Loucy (cell line): ENCODE measurements at regions not wholly inside any gene's neighbourhood (a gene's known extent, or its start where the extent isn't known, plus 50 kb on each side); places are given as distances from the start of the nearest gene placed in this dataset.

Experiments
- H2AFZ ChIP-seq: fragments of 200-600 bp; sonication (generic); 2 replicates; pipeline ENCODE4 v1.6.0; 2016; ENCODE audit warnings: antibody characterized with exemption, mild to moderate bottlenecking, low read length, moderate library complexity
- H3F3A ChIP-seq: fragments of 200-600 bp; 2 replicates; pipeline ENCODE4 v1.6.0; 2016; ENCODE audit warnings: antibody characterized with exemption, low read depth, mild to moderate bottlenecking
- H3K27me3 ChIP-seq: fragments of 200-600 bp; sonication (generic); 2 replicates; pipeline ENCODE4 v1.6.1; 2014; ENCODE audit warnings: low read length, mild to moderate bottlenecking; ENCODE audit not compliant: insufficient read depth, poor library complexity, severe bottlenecking
- H3K36me3 ChIP-seq: fragments of 200-600 bp; sonication (generic); 2 replicates; pipeline ENCODE4 v1.6.1; 2016; ENCODE audit warnings: low read length; ENCODE audit not compliant: insufficient read depth
- H3K4me1 ChIP-seq: fragments of 200-600 bp; sonication (generic); 2 replicates; pipeline ENCODE4 v1.5.1; 2014; ENCODE audit warnings: low read length, mild to moderate bottlenecking; ENCODE audit not compliant: insufficient read depth, poor library complexity, severe bottlenecking
- H3K4me2 ChIP-seq: fragments of 200-600 bp; sonication (generic); 2 replicates; pipeline ENCODE4 v1.6.0; 2014; ENCODE audit warnings: antibody characterized with exemption, low read length, low read depth, mild to moderate bottlenecking; ENCODE audit not compliant: poor library complexity, severe bottlenecking
- H3K4me3 ChIP-seq: fragments of 200-600 bp; sonication (generic); 2 replicates; pipeline ENCODE4 v1.5.1; 2014; ENCODE audit warnings: low read length, mild to moderate bottlenecking, mixed read lengths; ENCODE audit not compliant: poor library complexity, severe bottlenecking
- H3K79me2 ChIP-seq: fragments of 200-600 bp; sonication (generic); 2 replicates; pipeline ENCODE4 v1.6.1; 2014; ENCODE audit warnings: low read length; ENCODE audit not compliant: insufficient read depth
- H3K9ac ChIP-seq: fragments of 200-600 bp; sonication (generic); 2 replicates; pipeline ENCODE4 v1.6.0; 2014; ENCODE audit warnings: mild to moderate bottlenecking, low read depth, low read length, moderate library complexity; ENCODE audit not compliant: poor library complexity, severe bottlenecking
- H3K9me2 ChIP-seq: fragments of 200-600 bp; sonication (generic); replicated peaks from 2 replicates; pipeline ENCODE4 v1.6.1; 2016; ENCODE audit warnings: low read depth, low read length, mixed read lengths
- H3K9me3 ChIP-seq: fragments of 200-600 bp; sonication (generic); 2 replicates; pipeline ENCODE4 v1.6.1; 2014; ENCODE audit warnings: mild to moderate bottlenecking, antibody characterized with exemption, low read length, low read depth; ENCODE audit not compliant: insufficient read depth
- H4K20me1 ChIP-seq: fragments of 200-600 bp; sonication (generic); 2 replicates; pipeline ENCODE4 v1.6.0; 2014; ENCODE audit warnings: antibody characterized with exemption, low read length, mild to moderate bottlenecking; ENCODE audit not compliant: insufficient read depth, poor library complexity, severe bottlenecking
- EZH2phosphoT487 ChIP-seq: fragments of 200-600 bp; IDR thresholded peaks from 2 replicates; pipeline ENCODE4 v1.6.1; 2018; ENCODE audit warnings: antibody characterized with exemption, mild to moderate bottlenecking, moderate library complexity, borderline replicate concordance
- TF ChIP-seq, protein P1 (sequence below): fragments of 200-600 bp; sonication (generic); conservative IDR thresholded peaks from 2 replicates; pipeline ENCODE4 v1.5.1; 2014; ENCODE audit warnings: mild to moderate bottlenecking, antibody characterized with exemption, low read length

DNA sequence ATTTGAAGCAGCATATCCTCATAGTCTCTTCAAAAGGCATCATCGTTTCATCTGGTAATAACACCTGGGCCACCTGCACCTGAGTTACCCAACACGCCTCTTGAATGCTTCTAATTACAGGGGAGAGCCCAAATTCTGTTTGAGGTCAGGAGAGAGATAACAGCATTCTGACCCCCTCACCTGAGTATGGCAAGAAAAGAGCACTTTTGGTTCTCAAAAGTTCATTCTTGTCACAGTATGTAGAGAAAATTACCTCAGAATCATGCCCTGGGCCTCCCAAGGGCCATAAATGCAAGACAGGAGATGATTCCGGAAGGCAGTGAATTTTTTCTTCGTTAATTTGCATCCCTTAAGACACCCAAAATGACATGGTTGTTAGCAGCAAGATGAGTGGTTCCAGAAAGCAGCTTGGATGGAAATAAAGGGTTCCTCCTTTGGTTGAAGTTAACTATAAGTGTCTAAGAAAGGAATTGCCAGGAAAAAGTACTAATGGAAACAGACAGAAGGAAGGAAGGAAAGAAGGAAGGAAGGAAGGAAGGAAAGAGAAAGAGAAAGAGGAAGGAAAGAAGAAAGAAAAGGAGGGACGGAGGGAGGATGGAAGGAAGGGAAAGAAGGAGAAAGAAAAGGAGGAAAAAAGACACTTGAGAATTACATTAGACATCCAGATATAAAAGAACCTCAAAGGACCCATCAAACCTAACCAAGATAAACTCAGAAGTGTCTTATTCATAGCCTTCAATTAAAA lies 228.4 kb upstream of the RHOBTB1 start:
- no peak overlapping the region for H3K4me2 ChIP-seq
- no peak for TF ChIP-seq EZH2phosphoT487
- TF ChIP-seq, protein P1, sequence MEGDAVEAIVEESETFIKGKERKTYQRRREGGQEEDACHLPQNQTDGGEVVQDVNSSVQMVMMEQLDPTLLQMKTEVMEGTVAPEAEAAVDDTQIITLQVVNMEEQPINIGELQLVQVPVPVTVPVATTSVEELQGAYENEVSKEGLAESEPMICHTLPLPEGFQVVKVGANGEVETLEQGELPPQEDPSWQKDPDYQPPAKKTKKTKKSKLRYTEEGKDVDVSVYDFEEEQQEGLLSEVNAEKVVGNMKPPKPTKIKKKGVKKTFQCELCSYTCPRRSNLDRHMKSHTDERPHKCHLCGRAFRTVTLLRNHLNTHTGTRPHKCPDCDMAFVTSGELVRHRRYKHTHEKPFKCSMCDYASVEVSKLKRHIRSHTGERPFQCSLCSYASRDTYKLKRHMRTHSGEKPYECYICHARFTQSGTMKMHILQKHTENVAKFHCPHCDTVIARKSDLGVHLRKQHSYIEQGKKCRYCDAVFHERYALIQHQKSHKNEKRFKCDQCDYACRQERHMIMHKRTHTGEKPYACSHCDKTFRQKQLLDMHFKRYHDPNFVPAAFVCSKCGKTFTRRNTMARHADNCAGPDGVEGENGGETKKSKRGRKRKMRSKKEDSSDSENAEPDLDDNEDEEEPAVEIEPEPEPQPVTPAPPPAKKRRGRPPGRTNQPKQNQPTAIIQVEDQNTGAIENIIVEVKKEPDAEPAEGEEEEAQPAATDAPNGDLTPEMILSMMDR: no peak
- no peak overlapping the region for H3K4me3 ChIP-seq
- no peaks in the 10 kb centered on the region for H3F3A ChIP-seq
- H3K9me2 ChIP-seq: no peaks in the 10 kb centered on the region
- H4K20me1 ChIP-seq: no peaks in the 10 kb centered on the region
- no peak overlapping the region for H2AFZ ChIP-seq
- no peaks in the 10 kb centered on the region for H3K4me1 ChIP-seq
- H3K9ac ChIP-seq: no peak overlapping the region
- no peaks in the 10 kb centered on the region for H3K9me3 ChIP-seq
- no peaks in the 10 kb centered on the region for H3K27me3 ChIP-seq
- no peaks in the 10 kb centered on the region for H3K36me3 ChIP-seq
- H3K79me2 ChIP-seq: no peaks in the 10 kb centered on the region

DNA sequence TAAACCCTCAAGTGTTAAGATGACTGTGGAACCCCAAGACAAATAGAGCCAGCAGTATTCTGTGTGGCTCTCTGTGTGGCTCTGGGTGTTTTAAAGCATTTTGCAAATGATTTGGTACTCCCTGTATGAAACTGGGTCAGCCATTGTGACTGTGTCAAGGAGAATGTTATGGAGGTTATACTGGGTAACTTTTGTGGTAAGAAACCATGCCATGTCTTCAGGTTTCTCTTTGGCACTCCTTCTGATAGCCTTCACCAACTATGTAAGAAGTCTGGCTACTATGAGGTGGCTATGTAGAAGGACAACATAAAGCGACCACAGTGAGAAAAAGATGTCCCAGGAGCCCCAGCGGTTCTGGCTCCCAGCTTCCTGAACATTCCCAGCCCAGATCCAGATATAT lies 226.6 kb upstream of the RHOBTB1 start:
- Histone ChIP-seq H3K4me3 (no peak overlapping the region), H2AFZ (no peak overlapping the region), H3K36me3 (no peaks in the 10 kb centered on the region), H3K9ac (no peak overlapping the region), H3K4me2 (no peak overlapping the region), H3K27me3 (no peaks in the 10 kb centered on the region), H3K9me2 (no peaks in the 10 kb centered on the region), H4K20me1 (no peaks in the 10 kb centered on the region), H3K9me3 (no peaks in the 10 kb centered on the region), H3F3A (no peaks in the 10 kb centered on the region), H3K79me2 (no peaks in the 10 kb centered on the region), H3K4me1 (no peaks in the 10 kb centered on the region)
- TF ChIP-seq, protein P1: no peak
- no peak for TF ChIP-seq EZH2phosphoT487

- no peaks in the 10 kb centered on the region for H3F3A ChIP-seq
- no peaks in the 10 kb centered on the region for H4K20me1 ChIP-seq
- H3K36me3 ChIP-seq: no peaks in the 10 kb centered on the region
- no peaks in the 10 kb centered on the region for H3K79me2 ChIP-seq
- no peak overlapping the region for H3K4me3 ChIP-seq
- no peak overlapping the region for H2AFZ ChIP-seq
- H3K9me2 ChIP-seq: no peaks in the 10 kb centered on the region
- H3K4me2 ChIP-seq: no peak overlapping the region
- H3K27me3 ChIP-seq: no peaks in the 10 kb centered on the region
- no peaks in the 10 kb centered on the region for H3K9me3 ChIP-seq
- TF ChIP-seq EZH2phosphoT487: no peak
- TF ChIP-seq, protein P1: no peak
- no peaks in the 10 kb centered on the region for H3K4me1 ChIP-seq
- H3K9ac ChIP-seq: no peak overlapping the region
Measured at GRCh38 chr10:61169294-61169693, 225.3 kb upstream of the RHOBTB1 start.
